ENCODE measurements at regions not wholly inside any gene's neighbourhood (a gene's known extent, or its start where the extent isn't known, plus 50 kb on each side); places are given as distances from the start of the nearest gene placed in this dataset.

GRCh38 chr2:199148076-199148845, 309.5 kb downstream of the SATB2 start:
- no peak overlapping the region for H3K4me3 ChIP-seq

GRCh38 chr2:199147216-199147615, 310.5 kb downstream of the SATB2 start:
- no peak for DNase-seq
- BruUV-seq (replicated peaks): no TSS peak
- Histone ChIP-seq H3K27ac (no peak overlapping the region), H3K79me2 (ENCODE audit: low read depth) (no peaks in the 10 kb centered on the region), H3K27me3 (ENCODE audit: insufficient read depth, low read depth) (no peaks in the 10 kb centered on the region), H3F3A (ENCODE audit: insufficient read depth, low read depth) (no peaks in the 10 kb centered on the region), H3K9me2 (ENCODE audit: insufficient read depth) (peaks cover 5% of the 10 kb centered on the region; the same call in 1 of the 2 replicates), H3K4me1 (replicated peaks; ENCODE audit: insufficient read depth) (no peaks in the 10 kb centered on the region), H3K4me2 (no peak overlapping the region), H2AFZ (no peak overlapping the region), H4K20me1 (ENCODE audit: insufficient read depth) (no peaks in the 10 kb centered on the region), H3K36me3 (ENCODE audit: low read depth) (no peaks in the 10 kb centered on the region), H3K4me3 (no peak overlapping the region), H3K9me3 (ENCODE audit: insufficient read depth, low read depth) (peaks cover 5% of the 10 kb centered on the region; the same call in 1 of the 2 replicates)
- intact Hi-C loops (cut with micrococcal nuclease; ENCODE audit: unreplicated experiment): no loop called here
- ChIA-PET POLR2A (ENCODE audit: unreplicated experiment) (no interaction called here), CTCF (no interaction called here)
- TF ChIP-seq EZH2 (IDR thresholded peaks at IDR 0.05; ENCODE audit: low read depth): no peak

More at GRCh38 chr2:199148076-199148845, 309.5 kb downstream of the SATB2 start:
- no peaks in the 10 kb centered on the region for H3K36me3 ChIP-seq (ENCODE audit: low read depth)
- ChIA-PET CTCF (no interaction called here), POLR2A (ENCODE audit: unreplicated experiment) (no interaction called here)
- H3K9me2 ChIP-seq (ENCODE audit: insufficient read depth): no peaks in the 10 kb centered on the region
- H3K4me1 ChIP-seq (replicated peaks; ENCODE audit: insufficient read depth): no peaks in the 10 kb centered on the region
- TF ChIP-seq, protein P1, sequence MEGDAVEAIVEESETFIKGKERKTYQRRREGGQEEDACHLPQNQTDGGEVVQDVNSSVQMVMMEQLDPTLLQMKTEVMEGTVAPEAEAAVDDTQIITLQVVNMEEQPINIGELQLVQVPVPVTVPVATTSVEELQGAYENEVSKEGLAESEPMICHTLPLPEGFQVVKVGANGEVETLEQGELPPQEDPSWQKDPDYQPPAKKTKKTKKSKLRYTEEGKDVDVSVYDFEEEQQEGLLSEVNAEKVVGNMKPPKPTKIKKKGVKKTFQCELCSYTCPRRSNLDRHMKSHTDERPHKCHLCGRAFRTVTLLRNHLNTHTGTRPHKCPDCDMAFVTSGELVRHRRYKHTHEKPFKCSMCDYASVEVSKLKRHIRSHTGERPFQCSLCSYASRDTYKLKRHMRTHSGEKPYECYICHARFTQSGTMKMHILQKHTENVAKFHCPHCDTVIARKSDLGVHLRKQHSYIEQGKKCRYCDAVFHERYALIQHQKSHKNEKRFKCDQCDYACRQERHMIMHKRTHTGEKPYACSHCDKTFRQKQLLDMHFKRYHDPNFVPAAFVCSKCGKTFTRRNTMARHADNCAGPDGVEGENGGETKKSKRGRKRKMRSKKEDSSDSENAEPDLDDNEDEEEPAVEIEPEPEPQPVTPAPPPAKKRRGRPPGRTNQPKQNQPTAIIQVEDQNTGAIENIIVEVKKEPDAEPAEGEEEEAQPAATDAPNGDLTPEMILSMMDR (conservative IDR thresholded peaks at IDR 0.05): no peak
- no peak for TF ChIP-seq EZH2 (IDR thresholded peaks at IDR 0.05; ENCODE audit: low read depth)
- no peaks in the 10 kb centered on the region for H3F3A ChIP-seq (ENCODE audit: insufficient read depth, low read depth)
- H4K20me1 ChIP-seq (ENCODE audit: insufficient read depth): no peaks in the 10 kb centered on the region
- no peaks in the 10 kb centered on the region for H3K27me3 ChIP-seq (ENCODE audit: insufficient read depth, low read depth)
- H3K4me2 ChIP-seq: no peak overlapping the region
- DNase-seq: no peak
- no peak overlapping the region for H3K27ac ChIP-seq
- no peaks in the 10 kb centered on the region for H3K79me2 ChIP-seq (ENCODE audit: low read depth)
- H2AFZ ChIP-seq: no peak overlapping the region
- H3K9me3 ChIP-seq (ENCODE audit: insufficient read depth, low read depth): peaks cover 5% of the 10 kb centered on the region; the same call in 1 of the 2 replicates
- no TSS peak for BruUV-seq (replicated peaks)
- intact Hi-C loops (cut with micrococcal nuclease; ENCODE audit: unreplicated experiment): no loop called here

DNA sequence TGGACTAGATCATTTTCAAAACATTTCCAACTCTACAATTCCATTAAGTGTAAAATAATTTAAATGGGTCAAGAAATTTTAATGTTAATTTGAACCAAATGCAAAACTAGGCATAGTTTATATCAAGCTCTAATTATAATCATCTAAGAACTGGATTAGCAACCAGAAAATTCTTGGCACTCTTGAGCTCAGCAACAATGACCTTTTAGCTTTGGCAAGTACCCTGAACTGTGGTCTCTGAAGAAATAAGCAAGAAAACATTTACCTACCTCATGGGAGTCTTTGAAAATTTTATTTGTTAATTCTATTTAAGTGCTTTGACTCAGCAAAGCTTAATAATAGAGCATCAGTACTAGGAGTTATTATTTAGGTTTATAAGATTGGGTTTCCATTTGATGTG, 313.2 kb downstream of the SATB2 start:
- ChIA-PET POLR2A (ENCODE audit: unreplicated experiment) (no interaction called here), CTCF (no interaction called here)

More for the DNA sequence above, 313.2 kb downstream of the SATB2 start:
- Histone ChIP-seq H3K79me2 (ENCODE audit: low read depth) (no peaks in the 10 kb centered on the region), H3K36me3 (ENCODE audit: low read depth) (no peaks in the 10 kb centered on the region), H3K9me3 (ENCODE audit: insufficient read depth, low read depth) (peaks cover 5% of the 10 kb centered on the region; the same call in 1 of the 2 replicates), H3K27ac (no peak overlapping the region), H3K27me3 (ENCODE audit: insufficient read depth, low read depth) (no peaks in the 10 kb centered on the region), H4K20me1 (ENCODE audit: insufficient read depth) (no peaks in the 10 kb centered on the region), H3K4me2 (no peak overlapping the region), H3K4me1 (replicated peaks; ENCODE audit: insufficient read depth) (no peaks in the 10 kb centered on the region), H3F3A (ENCODE audit: insufficient read depth, low read depth) (no peaks in the 10 kb centered on the region), H3K4me3 (no peak overlapping the region), H2AFZ (no peak overlapping the region), H3K9me2 (ENCODE audit: insufficient read depth) (peaks cover 5% of the 10 kb centered on the region; the same call in 1 of the 2 replicates)
- no peak for TF ChIP-seq EZH2 (IDR thresholded peaks at IDR 0.05; ENCODE audit: low read depth)
- TF ChIP-seq, protein P1 (conservative IDR thresholded peaks at IDR 0.05): no peak
- no peak for DNase-seq
- intact Hi-C loops (cut with micrococcal nuclease; ENCODE audit: unreplicated experiment): no loop called here
- BruUV-seq (replicated peaks): no TSS peak

Data from PC-9 (cell line).